A673 (cell line): ENCODE measurements at regions not wholly inside any gene's neighbourhood (a gene's known extent, or its start where the extent isn't known, plus 50 kb on each side); places are given as distances from the start of the nearest gene placed in this dataset.
"Not testable (repeated sequence)": the region's sequence is repeated elsewhere in the genome, so short reads cannot be mapped to it uniquely, and the experiment has no call there.

ENCODE experiments used
- BruUV-seq: library from RNA; stranded (reverse); fragments of 400-500 nt; replicated peaks from 2 replicates; lab custom pipeline; 2021; lab: Mats Ljungman, UMichigan
- CTCF ChIA-PET: fragments of 300-600 bp; sonication (Branson Sonifier 250); formaldehyde crosslinking; loops from one replicate; lab custom pipeline; 2022; ENCODE audit warnings: antibody characterized with exemption; lab: Charles Lee
- POLR2A ChIA-PET: fragments of 300-600 bp; sonication (Branson Sonifier 250); formaldehyde crosslinking; loops from one replicate; lab custom pipeline; 2022; ENCODE audit warnings: antibody characterized with exemption; ENCODE audit not compliant: low non-redundant PET; lab: Charles Lee
- DNase-seq: peaks from one replicate; pipeline ENCODE4 v3.0.0-alpha.2; 2015; ENCODE audit warnings: low spot score
- H3K27ac ChIP-seq: fragments of 200-600 bp; sonication (generic); 2 replicates; pipeline ENCODE4 v1.5.1; 2016; ENCODE audit warnings: mixed run types, low read depth, mild to moderate bottlenecking, mixed read lengths, antibody characterized with exemption, low read length; ENCODE audit not compliant: poor library complexity, severe bottlenecking
- H3K27me3 ChIP-seq: fragments of 200-600 bp; sonication (generic); replicated peaks from 2 replicates; pipeline ENCODE4 v1.6.1; 2017; ENCODE audit warnings: mixed run types, low read depth, mild to moderate bottlenecking, mixed read lengths, antibody characterized with exemption, low read length; ENCODE audit not compliant: insufficient read depth, poor library complexity
- H3K36me3 ChIP-seq: fragments of 200-600 bp; sonication (generic); 2 replicates; pipeline ENCODE4 v1.6.1; 2016; ENCODE audit warnings: mixed run types, mild to moderate bottlenecking, mixed read lengths, antibody characterized with exemption, low read length; ENCODE audit not compliant: insufficient read depth, poor library complexity, severe bottlenecking
- H3K4me1 ChIP-seq: fragments of 200-600 bp; sonication (generic); 2 replicates; pipeline ENCODE4 v1.6.1; 2017; ENCODE audit warnings: mixed run types, mild to moderate bottlenecking, mixed read lengths, antibody characterized with exemption, low read length; ENCODE audit not compliant: insufficient read depth, poor library complexity, severe bottlenecking
- H3K4me3 ChIP-seq: fragments of 200-600 bp; sonication (generic); 2 replicates; pipeline ENCODE4 v1.5.1; 2016; ENCODE audit warnings: low read depth, mixed run types, mild to moderate bottlenecking, mixed read lengths, low read length; ENCODE audit not compliant: poor library complexity, severe bottlenecking
- H3K9me3 ChIP-seq: fragments of 200-600 bp; sonication (generic); 2 replicates; pipeline ENCODE4 v1.6.1; 2016; ENCODE audit warnings: mixed run types, low read depth, mild to moderate bottlenecking, mixed read lengths, antibody characterized with exemption, low read length; ENCODE audit not compliant: poor library complexity, severe bottlenecking
- EZH2 ChIP-seq: fragments of 200-600 bp; sonication (generic); IDR thresholded peaks from 2 replicates; pipeline ENCODE4 v1.6.1; 2017; ENCODE audit warnings: borderline replicate concordance, low read depth, mild to moderate bottlenecking, mixed read lengths, antibody characterized with exemption, low read length; ENCODE audit not compliant: poor library complexity, severe bottlenecking
- intact Hi-C: fragments of 100-400 bp; cut with micrococcal nuclease; formaldehyde crosslinking; loops from one replicate; pipeline ENCODE4 v1.10.0; 2022; ENCODE audit not compliant: unreplicated experiment
- TF ChIP-seq, protein P1 (sequence below): fragments of 300-800, 200-600 bp; sonication (generic); conservative IDR thresholded peaks from 2 replicates; pipeline ENCODE4 v1.5.1; 2017; ENCODE audit warnings: low read depth, mild to moderate bottlenecking, antibody characterized with exemption, low read length, moderate library complexity, mixed read lengths

DNA sequence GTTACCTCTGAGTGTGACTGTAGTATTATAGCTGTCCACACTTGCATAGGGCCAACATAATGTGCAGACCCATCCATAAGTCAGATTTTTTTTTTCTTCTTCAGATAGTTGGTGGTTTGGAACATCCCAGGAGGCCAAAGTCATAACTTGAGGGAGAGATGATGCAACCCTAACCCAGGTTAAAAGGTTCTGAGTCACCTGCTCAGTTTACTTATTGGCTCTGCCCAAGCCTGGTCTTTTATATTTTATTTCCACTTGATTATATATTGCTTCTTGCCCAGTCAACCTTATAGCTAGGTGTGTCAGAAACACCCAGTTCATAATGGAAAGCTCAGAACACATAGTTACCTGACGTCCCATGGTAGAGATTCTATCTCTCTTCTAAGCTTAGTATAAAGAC lies 113.1 kb upstream of the PCSK1 start:
- Histone ChIP-seq H3K36me3 (no peaks in the 10 kb centered on the region), H3K27me3 (no peaks in the 10 kb centered on the region), H3K4me3 (no peak overlapping the region), H3K9me3 (no peaks in the 10 kb centered on the region), H3K27ac (no peak overlapping the region), H3K4me1 (no peaks in the 10 kb centered on the region)
- TF ChIP-seq, protein P1, sequence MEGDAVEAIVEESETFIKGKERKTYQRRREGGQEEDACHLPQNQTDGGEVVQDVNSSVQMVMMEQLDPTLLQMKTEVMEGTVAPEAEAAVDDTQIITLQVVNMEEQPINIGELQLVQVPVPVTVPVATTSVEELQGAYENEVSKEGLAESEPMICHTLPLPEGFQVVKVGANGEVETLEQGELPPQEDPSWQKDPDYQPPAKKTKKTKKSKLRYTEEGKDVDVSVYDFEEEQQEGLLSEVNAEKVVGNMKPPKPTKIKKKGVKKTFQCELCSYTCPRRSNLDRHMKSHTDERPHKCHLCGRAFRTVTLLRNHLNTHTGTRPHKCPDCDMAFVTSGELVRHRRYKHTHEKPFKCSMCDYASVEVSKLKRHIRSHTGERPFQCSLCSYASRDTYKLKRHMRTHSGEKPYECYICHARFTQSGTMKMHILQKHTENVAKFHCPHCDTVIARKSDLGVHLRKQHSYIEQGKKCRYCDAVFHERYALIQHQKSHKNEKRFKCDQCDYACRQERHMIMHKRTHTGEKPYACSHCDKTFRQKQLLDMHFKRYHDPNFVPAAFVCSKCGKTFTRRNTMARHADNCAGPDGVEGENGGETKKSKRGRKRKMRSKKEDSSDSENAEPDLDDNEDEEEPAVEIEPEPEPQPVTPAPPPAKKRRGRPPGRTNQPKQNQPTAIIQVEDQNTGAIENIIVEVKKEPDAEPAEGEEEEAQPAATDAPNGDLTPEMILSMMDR: no peak
- no peak for TF ChIP-seq EZH2
- POLR2A ChIA-PET: no interaction called here
- no peak for DNase-seq
- no TSS peak for BruUV-seq
- intact Hi-C loops: no loop called here
- CTCF ChIA-PET: no interaction called here

DNA sequence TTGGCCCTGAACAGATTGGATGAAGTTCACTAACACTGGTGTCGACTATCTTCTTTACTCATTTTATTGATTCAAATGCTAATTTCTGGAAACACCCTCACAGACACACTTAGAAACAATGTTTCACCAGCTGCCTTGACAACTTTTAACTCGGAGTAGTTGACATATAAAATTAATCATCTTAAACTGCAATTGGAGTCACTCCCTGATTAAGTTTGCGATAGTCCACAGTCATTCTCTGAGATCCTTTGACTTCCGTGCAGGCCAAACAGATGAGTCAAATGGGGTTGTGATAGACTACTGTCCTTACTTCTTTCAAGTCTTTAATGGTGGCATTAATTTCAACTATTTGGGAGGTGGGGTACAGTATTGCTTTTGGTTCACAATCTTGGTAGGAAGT lies 114.4 kb upstream of the PCSK1 start:
- intact Hi-C loops: no loop called here
- TF ChIP-seq EZH2: no peak
- TF ChIP-seq, protein P1: no peak

DNA sequence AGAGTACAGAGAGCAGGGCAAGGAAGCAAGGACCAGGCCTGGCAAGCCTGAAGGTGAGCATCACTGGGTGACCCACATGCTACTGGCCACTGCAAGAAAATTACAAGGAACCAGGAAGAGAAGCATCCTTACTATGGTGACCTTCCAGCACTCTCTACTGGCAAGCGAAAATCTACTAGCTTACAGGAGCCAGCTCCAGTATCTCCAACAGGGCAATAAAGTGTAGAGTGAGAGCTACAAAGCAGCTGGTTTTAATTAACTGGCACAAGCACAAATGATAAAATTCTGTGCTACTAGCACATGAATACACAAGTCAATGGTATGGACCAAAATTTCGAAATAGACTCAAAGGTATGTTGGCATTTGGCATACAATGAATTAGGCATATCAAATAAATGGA lies 113.3 kb upstream of the CAST start:
- no peaks in the 10 kb centered on the region for H3K9me3 ChIP-seq
- TF ChIP-seq EZH2: no peak
- TF ChIP-seq, protein P1: no peak; the same call in 1 of the 2 replicates
- H3K4me1 ChIP-seq: no peaks in the 10 kb centered on the region
- ChIA-PET POLR2A (no interaction called here), CTCF (no interaction called here)
- BruUV-seq: no TSS peak
- DNase-seq: peak; percentile 43
- H3K27me3 ChIP-seq: no peaks in the 10 kb centered on the region
- intact Hi-C loops: no loop called here
- H3K27ac ChIP-seq: no peak overlapping the region
- no peak overlapping the region for H3K4me3 ChIP-seq
- no peaks in the 10 kb centered on the region for H3K36me3 ChIP-seq

More for the DNA sequence above, 114.4 kb upstream of the PCSK1 start:
- DNase-seq: no peak
- BruUV-seq: no TSS peak
- H3K4me1 ChIP-seq: no peaks in the 10 kb centered on the region
- ChIA-PET POLR2A (no interaction called here), CTCF (no interaction called here)
- H3K27me3 ChIP-seq: no peaks in the 10 kb centered on the region
- H3K9me3 ChIP-seq: no peaks in the 10 kb centered on the region
- H3K4me3 ChIP-seq: no peak overlapping the region
- no peaks in the 10 kb centered on the region for H3K36me3 ChIP-seq
- H3K27ac ChIP-seq: no peak overlapping the region

DNA sequence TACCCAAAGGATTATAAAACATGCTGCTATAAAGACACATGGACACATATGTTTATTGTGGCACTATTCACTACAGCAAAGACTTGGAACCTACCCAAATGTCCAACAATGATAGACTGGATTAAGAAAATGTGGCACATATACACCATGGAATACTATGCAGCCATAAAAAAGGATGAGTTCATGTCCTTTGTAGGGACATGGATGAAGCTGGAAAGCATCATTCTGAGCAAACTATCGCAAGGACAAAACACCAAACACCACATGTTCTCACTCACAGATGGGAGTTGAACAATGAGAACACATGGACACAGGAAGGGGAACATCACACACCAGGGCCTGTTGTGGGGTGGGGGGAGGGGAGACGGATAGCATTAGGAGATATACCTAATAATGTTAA lies 101.3 kb upstream of the CAST start:
- BruUV-seq, H3K27me3 ChIP-seq, H3K9me3 ChIP-seq, H3K36me3 ChIP-seq, POLR2A ChIA-PET, DNase-seq, CTCF ChIA-PET, H3K4me3 ChIP-seq, H3K27ac ChIP-seq, intact Hi-C loops: not testable (repeated sequence)
- peaks cover 18% of the 10 kb centered on the region for H3K4me1 ChIP-seq
